ENCODE measurements at regions not wholly inside any gene's neighbourhood (a gene's known extent, or its start where the extent isn't known, plus 50 kb on each side); places are given as distances from the start of the nearest gene placed in this dataset.

- DNase-seq (ENCODE audit: low read depth, low spot score) = no peak
Measured at GRCh38 chr2:120852200-120852815, 116.6 kb downstream of the GLI2 start.

GRCh38 chr2:120853306-120854013, 117.8 kb downstream of the GLI2 start:
- DNase-seq (ENCODE audit: low read depth, low spot score) = no peak

GRCh38 chr2:120854014-120854620, 118.4 kb downstream of the GLI2 start:
- DNase-seq (ENCODE audit: low read depth, low spot score) = no peak

GRCh38 chr2:120854766-120855530, 119.3 kb downstream of the GLI2 start:
- DNase-seq (ENCODE audit: low read depth, low spot score) = no peak

- no peak for DNase-seq (ENCODE audit: low read depth, low spot score)
Measured at GRCh38 chr2:120855855-120856405, 120.3 kb downstream of the GLI2 start.

GRCh38 chr2:120856421-120856862, 120.8 kb downstream of the GLI2 start:
- peak; percentile 91 for DNase-seq (ENCODE audit: low read depth, low spot score)

- DNase-seq (ENCODE audit: low read depth, low spot score) = no peak
Measured at GRCh38 chr2:120857422-120857821, 121.8 kb downstream of the GLI2 start.

- DNase-seq (ENCODE audit: low read depth, low spot score) = no peak
Measured at GRCh38 chr2:120857931-120858330, 122.3 kb downstream of the GLI2 start.

- no peak for DNase-seq (ENCODE audit: low read depth, low spot score)
Measured at GRCh38 chr2:120858361-120859106, 122.9 kb downstream of the GLI2 start.

- DNase-seq (ENCODE audit: low read depth, low spot score) = peak; percentile 87
Measured at GRCh38 chr2:120859128-120859527, 123.5 kb downstream of the GLI2 start.

GRCh38 chr2:120859814-120860578, 124.3 kb downstream of the GLI2 start:
- no peak for DNase-seq (ENCODE audit: low read depth, low spot score)

GRCh38 chr2:120860579-120860922, 124.9 kb downstream of the GLI2 start:
- DNase-seq (ENCODE audit: low read depth, low spot score) = no peak

- DNase-seq (ENCODE audit: low read depth, low spot score) = no peak
Measured at GRCh38 chr2:120861191-120861575, 125.5 kb downstream of the GLI2 start.

GRCh38 chr2:120861576-120862191, 126.0 kb downstream of the GLI2 start:
- DNase-seq (ENCODE audit: low read depth, low spot score) = no peak

- no peak for DNase-seq (ENCODE audit: low read depth, low spot score)
Measured at GRCh38 chr2:120862201-120863060, 126.8 kb downstream of the GLI2 start.

- DNase-seq (ENCODE audit: low read depth, low spot score) = no peak
Measured at GRCh38 chr2:120863146-120863545, 127.5 kb downstream of the GLI2 start.

- DNase-seq (ENCODE audit: low read depth, low spot score) = peak; percentile 62
Measured at GRCh38 chr2:120863661-120864320, 128.1 kb downstream of the GLI2 start.

- DNase-seq (ENCODE audit: low read depth, low spot score) = no peak
Measured at GRCh38 chr2:120864981-120865380, 129.3 kb downstream of the GLI2 start.

- no peak for DNase-seq (ENCODE audit: low read depth, low spot score)
Measured at GRCh38 chr2:120865656-120866055, 130.0 kb downstream of the GLI2 start.
